ENCODE measurements at regions not wholly inside any gene's neighbourhood (a gene's known extent, or its start where the extent isn't known, plus 50 kb on each side); places are given as distances from the start of the nearest gene placed in this dataset.
"Not testable (repeated sequence)": the region's sequence is repeated elsewhere in the genome, so short reads cannot be mapped to it uniquely, and the experiment has no call there.

DNA sequence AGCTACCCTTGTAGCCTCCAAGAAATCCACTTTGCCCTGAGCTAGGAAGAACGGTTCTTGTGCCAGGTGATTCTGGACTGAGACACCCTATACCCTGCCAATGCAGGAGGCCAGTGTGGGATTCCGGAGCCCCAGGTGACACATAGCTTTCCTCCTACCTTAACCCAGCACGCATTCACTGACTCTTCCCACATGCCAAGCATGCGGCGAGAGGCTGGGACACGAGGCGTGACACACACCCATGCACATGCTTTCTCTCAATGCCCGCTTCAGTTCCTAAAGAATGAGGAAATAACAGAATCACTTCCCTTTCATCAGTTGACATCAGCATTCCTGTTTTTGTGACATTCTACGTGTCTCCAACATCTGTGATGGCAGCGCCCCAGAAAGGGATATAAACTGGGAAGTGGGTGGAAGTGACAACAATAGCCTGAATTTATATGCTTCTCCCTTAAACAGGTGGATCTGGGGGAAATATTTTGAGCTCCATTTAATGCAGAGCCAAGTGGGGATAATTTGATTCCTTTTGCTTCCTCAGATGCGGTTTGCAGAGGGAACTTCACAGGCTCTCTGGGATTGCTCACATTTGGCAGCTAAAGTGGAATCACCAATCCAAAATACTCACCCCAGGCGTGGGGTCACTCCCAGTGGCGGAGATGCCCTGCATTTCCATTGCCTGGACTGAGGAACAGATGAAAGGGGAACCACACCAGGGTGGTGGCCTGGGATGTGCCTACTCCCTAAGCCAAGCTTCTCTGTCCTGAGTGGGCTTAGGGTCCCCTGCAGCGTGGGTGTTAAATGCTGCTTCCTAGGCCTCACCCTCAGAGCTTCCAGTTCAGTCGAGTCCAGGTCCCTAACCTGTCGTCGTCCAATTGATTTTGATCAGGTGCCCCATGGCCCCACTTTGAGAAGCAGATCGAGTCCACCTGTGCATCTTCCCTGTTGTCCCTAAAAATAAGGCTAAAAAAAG is 445.1 kb downstream of the SIPA1L2 start:
- DNase-seq, result no peak

- DNase-seq, result no peak
These were observed 446.1 kb downstream of the SIPA1L2 start for GRCh38 chr1:232183802-232184201.

GRCh38 chr1:232183266-232183800 is 446.6 kb downstream of the SIPA1L2 start:
- no peak for DNase-seq

- no peak for DNase-seq
These were observed 447.7 kb downstream of the SIPA1L2 start for GRCh38 chr1:232182236-232182635.

GRCh38 chr1:232180779-232181136 is 449.2 kb downstream of the SIPA1L2 start:
- DNase-seq, result no peak

- DNase-seq, result no peak
These were observed 449.8 kb downstream of the SIPA1L2 start for GRCh38 chr1:232179896-232180778.

GRCh38 chr1:232178191-232178590 is 451.7 kb downstream of the SIPA1L2 start:
- DNase-seq, result no peak

- no peak for DNase-seq
These were observed 452.5 kb downstream of the SIPA1L2 start for GRCh38 chr1:232177438-232177837.

DNA sequence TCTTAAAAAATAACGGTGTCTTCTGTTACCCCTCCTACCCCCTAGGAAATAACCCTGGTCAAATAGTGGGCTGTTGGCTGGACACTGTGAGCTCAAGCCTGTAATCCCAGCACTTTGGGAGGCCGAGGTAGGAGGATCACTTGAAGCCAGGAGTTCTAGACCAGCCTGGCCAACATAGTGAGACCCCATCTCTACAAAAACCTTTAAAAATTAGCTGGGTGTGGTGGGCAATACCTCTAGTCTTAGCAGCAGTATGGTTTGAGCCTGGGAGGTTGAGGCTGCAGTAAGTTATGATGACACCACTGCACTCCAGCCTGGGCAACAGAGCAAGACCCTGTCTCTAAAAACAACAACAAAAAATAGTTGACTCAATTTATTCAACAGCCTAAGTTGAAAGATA is 453.7 kb downstream of the SIPA1L2 start:
- DNase-seq, result no peak

DNA sequence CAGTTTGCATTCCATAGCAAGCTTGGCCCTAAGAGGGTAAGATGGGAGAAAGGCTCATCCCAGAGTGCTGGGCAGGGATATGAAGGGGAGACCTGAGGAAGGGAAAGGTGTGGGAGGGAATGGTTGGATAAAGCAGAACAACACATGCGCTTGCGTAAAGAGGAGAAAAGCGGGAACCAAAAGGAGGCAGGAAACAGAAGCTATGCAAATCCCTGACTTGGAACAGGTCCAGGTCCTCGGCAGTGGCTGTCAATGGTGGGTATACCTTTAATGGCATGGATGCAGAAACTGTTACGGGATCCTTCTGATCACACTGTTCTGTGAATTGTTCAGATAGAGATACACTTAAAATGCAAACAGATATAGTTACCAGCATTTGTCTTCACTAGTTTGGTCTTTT is 455.6 kb downstream of the SIPA1L2 start:
- DNase-seq, result no peak

GRCh38 chr1:232172563-232172962 is 457.4 kb downstream of the SIPA1L2 start:
- DNase-seq, result no peak

GRCh38 chr1:232170909-232171308 is 459.0 kb downstream of the SIPA1L2 start:
- no peak for DNase-seq

- no peak for DNase-seq
These were observed 460.5 kb downstream of the SIPA1L2 start for GRCh38 chr1:232169436-232169835.

DNA sequence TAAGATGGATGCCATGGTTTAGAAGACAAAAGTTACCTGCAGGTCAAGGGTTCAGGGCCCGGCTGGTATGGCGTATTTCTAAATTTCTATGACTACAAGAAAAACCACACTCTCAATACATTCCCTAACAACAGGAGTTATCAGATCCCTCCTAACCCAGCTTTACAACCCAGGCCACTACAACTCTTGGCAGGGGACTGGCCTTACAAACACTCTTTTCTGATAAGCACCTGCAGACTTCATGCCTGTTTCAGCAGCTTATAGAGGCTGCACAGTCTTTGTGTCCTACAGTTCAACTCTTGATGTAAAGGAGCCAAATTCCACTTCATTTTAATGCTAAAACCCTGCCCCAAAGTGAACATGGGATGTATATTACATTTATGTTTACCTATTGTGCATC is 461.4 kb downstream of the SIPA1L2 start:
- no peak for DNase-seq

DNA sequence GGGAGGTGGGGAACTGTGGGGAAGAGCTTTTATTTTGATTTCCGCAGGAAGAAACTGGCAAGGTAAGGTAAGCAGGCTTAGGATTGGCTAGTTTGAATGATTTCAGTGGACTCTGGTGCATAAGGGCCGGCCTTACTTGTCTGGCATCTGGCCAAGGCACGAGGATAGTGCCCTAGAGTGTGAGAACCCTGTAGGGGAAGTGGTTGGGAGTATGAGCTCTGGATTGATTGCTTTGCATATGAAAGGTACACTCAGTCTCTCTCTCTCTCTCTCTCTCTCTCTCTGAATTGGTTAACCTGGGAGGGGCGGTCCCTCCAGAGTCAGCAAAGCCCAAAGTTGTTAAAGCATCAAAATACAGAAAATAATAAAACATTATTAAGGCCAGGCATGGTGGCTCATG is 463.0 kb downstream of the SIPA1L2 start:
- no peak for DNase-seq

DNA sequence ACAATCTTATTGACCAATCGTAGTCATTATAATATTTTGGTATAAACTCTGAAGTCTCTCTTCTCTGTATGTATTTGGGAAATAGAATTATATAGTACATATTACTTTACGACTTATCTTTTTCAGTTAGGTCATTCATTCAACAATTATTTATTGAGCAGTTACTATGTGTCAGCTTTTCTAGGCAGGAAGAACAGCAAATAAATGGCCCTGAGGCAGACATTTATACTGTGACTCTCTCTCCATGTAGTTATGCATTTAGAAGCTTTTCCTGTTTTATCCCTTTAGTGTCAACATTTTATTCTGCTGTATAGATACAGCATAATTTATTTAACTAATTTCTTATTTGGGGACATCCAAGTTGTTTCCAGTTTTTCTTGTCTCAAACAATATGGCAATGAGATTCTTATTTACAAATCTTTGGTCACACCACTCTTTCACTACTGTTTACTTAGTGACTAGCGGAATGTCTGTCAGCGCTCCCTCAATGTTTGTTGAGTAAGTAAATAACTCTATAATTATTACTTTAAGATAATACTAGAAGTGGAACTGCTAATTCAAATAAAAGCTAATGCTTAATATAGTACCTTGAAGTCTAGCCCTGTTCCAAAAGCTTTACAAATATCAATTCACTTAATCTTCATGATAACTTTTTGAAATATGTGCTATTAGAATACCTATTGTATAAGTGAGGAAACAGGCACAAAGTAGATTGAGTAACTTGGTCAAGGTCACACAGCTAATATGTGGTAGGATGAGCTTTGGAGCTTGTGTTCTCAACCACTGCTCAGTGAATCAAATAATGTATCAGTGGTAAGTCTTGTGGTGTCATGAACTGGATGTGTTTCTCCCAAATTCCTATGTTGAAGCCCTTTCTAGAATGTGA is 465.6 kb downstream of the SIPA1L2 start:
- no peak for DNase-seq

DNA sequence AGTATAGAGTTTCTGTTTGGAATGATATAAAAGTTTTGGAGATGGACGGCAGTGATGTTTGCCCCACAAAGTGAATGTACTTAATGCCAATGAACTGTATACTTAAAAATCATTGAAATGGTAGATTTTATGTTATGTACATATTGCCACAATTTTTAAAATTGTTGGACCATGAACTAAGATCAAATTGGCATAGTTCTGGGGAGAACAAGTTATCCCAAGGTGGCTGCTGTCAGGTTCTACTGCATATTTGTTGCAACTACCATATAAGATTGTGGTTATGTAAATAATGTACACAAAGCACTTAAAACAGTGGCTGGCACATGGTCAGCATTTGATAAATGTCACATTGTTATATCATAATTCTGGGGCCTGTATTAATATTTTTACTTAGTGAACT is 466.4 kb downstream of the SIPA1L2 start:
- no peak for DNase-seq

DNA sequence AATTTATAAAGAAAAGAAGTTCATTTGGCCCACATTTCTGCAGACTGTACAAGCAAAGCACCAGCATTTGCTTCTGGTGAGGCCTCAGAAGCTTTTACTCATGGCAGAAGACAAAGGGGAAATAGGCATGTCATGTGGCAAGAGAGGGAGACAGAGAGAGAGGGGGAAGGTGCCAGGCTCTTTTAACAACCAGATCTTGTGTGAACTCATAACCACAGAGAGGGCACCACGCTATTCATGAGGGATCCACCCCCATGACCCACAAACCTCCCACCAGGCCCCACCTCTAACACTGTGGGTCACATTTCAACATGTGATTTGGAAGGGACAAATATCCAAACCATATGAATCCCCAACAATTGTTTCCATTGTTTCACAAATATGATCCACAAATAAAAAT is 467.9 kb downstream of the SIPA1L2 start:
- no peak for DNase-seq

DNA sequence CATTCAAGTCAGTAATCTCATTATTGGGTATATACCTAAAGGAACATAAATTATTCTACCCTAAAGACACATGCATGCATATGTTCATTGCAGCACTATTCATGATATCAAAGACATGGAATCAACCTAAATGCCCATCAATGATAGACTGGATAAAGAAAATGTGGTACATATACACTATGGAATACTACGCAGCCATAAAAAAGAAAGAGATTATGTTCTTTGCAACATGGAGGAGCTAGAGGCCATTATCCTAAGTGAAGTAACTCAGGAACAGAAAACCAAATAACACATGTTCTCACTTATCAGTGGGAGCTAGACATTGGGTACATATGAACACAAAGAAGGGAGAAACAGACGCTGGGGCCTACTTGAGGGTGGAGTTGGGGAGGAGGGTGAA is 471.4 kb downstream of the SIPA1L2 start:
- not testable (repeated sequence) for DNase-seq

DNA sequence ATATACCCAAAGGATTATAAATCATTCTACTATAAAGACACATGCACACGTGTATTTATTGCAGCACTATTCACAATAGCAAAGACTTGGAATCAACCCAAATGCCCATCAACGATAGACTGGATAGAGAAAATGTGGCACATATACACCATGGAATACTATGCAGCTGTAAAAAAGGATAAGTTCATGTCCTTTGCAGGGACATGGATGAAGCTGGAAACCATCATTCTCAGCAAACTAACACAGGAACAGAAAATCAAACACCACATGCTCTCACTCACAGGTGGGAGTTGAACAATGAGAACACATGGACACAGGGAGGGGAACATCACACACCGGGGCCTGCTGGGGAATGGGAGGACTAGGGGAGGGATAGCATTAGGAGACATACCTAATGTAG is 473.9 kb downstream of the SIPA1L2 start:
- not testable (repeated sequence) for DNase-seq

GRCh38 chr1:232153652-232154051 is 476.3 kb downstream of the SIPA1L2 start:
- no peak for DNase-seq

DNA sequence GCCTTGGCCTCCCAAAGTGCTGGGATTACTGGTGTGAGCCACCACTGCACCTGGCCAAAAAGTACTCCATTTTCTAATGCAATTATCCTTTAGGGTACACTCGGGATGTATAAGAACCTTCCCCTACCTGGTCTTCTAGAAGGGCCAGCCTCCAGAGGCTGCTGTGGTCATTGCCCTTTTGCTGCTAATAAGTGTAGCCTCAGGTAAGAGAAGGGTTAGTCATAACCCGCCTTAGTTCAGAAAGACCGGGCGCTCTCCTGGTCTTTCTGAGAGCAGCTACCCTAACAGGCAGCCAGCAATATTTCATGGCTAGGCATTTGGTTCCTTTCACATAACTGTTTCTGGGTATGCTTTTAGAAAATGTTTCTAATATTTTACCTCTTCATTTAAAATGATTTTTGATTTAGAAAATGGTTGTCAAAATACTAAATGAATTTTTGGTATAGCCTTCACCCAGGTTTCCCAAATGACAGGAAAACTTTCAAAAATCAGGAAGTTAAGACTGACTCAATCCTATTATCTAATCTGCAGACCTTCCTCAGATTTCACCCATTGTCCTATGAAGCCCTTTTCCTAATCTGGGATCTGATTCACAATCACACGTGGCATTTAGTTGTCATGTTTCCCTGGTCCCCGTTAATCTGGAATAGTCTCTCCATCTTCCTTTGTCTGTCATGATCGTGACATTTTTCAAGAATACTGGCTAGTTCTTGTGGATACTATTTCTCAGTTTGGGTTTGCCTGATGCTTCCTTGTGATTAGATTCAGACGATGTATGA is 479.0 kb downstream of the SIPA1L2 start:
- no peak for DNase-seq

All from amniotic stem cell (primary cell).